ENCODE measurements at regions not wholly inside any gene's neighbourhood (a gene's known extent, or its start where the extent isn't known, plus 50 kb on each side); places are given as distances from the start of the nearest gene placed in this dataset.
"Not testable (repeated sequence)": the region's sequence is repeated elsewhere in the genome, so short reads cannot be mapped to it uniquely, and the experiment has no call there.

DNA sequence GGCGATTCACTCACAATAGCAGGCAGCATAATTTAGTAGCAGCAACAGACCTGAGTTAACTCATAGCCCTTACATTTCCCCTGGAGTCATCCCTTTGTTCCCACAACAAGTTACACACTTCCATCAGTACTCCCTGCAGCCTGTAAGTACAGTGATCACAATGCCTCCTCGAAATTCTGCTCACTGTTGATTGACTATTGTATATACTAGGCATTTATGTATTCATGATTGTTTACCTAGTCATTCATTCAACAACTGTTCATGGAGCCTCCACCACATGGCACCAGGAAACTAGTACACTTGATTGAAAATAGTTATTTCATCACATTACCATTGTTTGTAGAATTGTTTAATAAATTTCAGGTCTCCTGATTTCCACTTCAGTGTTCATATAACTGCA is 71.4 kb upstream of the P3H2 start:
- DNase-seq (ENCODE audit: low spot score) = no peak

- DNase-seq (ENCODE audit: low spot score) = no peak
Measured at GRCh38 chr3:190188197-190188596, 67.5 kb upstream of the P3H2 start.

DNA sequence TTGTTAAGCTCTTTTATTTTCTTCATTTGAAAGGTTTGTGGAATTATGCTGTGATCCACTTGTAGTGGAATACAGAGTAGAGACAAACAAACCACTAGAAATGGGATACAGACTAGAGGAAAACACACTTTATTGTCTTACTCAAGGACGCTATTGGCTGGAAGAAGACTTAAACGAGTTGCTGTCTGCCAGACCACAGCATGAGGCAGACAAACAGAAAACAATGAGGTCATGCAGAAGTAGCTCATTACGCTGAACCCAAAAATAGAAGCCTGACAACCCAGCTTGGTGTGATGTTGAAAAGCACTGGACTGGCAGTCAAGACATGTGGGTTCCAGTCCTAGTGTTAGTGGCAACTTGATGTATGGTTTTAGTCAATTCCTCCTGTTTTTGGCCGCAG is 62.4 kb upstream of the P3H2 start:
- DNase-seq (ENCODE audit: low spot score) = peak; percentile 53

DNA sequence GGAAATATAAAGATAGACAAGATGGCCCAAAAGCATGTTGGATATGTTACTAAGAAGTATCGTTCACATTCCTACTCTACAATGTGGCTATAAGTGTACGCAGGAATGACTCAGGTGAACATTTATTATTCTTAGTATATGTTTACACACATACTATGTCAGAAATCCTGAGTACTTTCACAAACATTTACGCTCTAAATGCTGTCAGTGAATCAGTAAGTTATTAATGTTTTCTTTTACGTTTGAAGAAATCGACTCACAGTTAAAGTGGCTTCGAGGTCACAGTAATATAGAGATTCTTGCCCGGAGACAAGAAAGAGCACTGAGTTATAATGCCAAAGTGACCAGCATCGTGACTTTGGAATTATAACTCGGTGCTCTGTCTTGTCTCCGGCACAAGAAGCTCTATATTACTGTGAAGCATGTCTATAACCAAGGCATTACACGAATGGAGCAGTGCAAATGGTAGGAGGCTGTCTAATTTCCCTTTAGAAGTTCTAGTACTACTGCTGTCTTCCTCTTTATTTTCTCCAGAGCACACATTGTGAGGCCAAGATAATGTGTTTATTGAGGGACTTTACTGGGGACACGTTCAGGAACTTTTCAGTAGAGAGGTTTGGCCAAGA is 61.8 kb upstream of the P3H2 start:
- DNase-seq (ENCODE audit: low spot score) = no peak

DNA sequence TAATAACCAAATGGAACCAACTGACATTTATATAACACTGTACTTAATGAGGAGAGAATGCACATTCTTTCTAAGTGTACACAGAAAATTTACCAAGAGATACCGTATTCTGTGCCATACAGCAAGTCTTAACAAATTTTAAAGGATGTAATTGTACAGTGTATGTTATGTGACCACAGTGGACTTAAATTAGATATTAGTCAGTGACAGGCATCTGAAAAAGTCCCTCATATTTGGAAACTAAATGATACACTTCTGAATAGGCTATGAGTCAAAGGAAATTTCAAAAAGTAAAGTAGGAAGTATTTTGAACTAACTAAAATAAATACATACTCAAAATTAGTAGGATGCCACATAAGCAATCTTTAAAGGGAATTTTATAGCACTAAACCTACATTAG is 59.6 kb upstream of the P3H2 start:
- no peak for DNase-seq (ENCODE audit: low spot score)

- DNase-seq (ENCODE audit: low spot score) = no peak
Measured at GRCh38 chr3:190178779-190179178, 58.1 kb upstream of the P3H2 start.

DNA sequence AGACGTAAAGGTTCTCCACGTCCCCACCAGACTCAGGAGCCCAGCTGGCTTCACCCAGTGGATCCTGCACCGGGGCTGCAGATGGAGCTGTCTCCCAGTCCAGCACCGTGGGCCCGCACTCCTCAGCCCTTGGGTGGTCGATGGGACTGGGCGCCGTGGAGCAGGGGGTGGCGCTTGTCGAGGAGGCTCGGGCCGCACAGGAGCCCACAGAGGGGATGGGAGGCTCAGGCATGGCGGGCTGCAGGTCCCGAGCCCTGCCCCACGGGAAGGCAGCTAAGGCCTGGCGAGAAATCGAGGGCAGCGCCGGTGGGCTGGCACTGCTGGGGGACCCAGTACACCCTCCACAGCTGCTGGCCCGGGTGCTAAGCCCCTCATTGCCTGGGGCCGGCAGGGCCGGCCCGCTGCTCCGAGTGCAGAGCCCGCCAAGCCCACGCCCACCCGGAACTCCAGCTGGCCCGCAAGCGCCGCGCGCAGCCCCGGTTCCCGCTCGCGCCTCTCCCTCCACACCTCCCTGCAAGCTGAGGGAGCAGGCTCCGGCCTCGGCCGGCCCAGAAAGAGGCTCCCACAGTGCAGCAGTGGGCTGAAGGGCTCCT is 56.3 kb upstream of the P3H2 start:
- DNase-seq (ENCODE audit: low spot score) = not testable (repeated sequence)

- DNase-seq (ENCODE audit: low spot score) = not testable (repeated sequence)
Measured at GRCh38 chr3:190176106-190176505, 55.4 kb upstream of the P3H2 start.

GRCh38 chr3:190175490-190175889 is 54.8 kb upstream of the P3H2 start:
- no peak for DNase-seq (ENCODE audit: low spot score)

DNA sequence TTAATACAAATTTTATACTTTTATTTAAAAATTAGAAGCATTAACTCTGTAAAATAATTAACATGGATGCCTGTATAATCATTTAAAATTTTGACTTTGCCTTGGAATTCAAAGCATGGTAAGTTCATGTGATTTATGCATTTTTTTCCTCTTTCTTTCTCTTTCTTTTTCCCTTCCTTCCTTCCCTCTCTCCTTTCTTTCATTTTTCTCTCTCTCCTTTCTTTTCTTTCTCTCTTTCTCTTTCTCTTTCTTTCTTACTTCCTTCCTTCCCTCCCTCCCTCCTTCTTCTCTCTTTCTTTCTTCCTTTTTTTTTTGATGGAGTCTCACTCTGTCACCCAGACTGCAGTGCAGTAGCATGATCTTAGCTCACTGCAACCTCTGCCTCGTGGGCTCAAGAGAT is 53.8 kb upstream of the P3H2 start:
- no peak for DNase-seq (ENCODE audit: low spot score)

- DNase-seq (ENCODE audit: low spot score) = no peak
Measured at GRCh38 chr3:190173426-190173825, 52.7 kb upstream of the P3H2 start.

DNA sequence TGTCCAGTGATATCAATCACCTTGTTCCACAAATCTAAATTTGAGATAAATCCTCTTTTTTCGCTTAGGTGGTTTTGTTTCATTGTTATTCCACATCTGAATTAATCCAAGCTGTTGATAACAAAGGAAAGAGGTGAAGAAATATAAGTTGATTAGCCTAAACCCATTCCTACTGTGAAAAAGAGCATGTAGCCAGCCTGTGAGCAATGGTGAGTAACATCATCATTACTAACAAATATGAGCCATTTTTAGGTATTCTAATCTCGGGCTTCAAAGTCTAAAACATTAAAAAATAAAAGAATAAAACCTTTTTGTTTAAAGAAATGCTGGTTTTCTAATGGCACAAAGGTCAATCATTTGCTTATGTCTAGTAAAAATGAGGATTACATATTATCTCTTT is 52.1 kb upstream of the P3H2 start:
- DNase-seq (ENCODE audit: low spot score) = no peak
